ENCODE measurements at regions not wholly inside any gene's neighbourhood (a gene's known extent, or its start where the extent isn't known, plus 50 kb on each side); places are given as distances from the start of the nearest gene placed in this dataset.

DNA sequence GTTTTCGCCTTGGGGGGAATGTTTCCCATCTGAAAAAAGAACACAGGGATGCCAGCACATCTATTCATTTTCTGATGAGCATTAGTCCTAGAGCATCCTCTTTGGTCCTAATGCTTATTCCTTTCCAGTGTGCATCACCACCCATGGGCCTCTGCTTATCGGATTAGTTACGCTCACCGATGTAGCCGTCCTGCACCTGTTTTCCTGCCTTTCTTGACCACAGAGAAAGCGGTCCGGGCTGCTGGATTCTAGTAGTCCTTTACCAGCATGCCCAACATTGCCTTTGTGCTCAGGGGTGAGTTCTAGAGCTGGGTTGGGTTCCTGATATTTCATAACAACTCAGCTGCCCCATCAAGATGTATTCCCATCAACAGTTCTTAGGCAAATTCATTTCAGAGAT, 2084.5 kb upstream of the C9orf72 start:
- no peak for DNase-seq

DNA sequence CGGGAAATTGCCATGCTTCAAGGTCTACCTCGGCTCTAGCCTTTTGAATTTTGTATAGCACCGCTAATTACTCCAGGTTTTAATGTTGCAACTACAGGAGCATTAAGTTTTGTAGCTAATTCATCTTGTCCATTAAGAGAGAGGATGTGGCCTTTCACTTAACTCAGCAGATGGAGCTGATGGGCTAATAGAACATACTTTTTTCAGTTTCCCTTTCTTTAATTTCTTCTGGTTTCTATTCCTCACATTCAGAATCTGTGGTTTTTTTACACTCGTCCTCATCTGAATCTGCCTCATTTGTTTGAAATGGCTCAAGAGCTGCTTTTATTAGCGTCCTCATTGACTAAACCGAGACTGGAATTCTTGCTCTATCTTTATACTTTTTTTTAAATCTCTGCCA, 2085.7 kb upstream of the C9orf72 start:
- no peak for DNase-seq

DNA sequence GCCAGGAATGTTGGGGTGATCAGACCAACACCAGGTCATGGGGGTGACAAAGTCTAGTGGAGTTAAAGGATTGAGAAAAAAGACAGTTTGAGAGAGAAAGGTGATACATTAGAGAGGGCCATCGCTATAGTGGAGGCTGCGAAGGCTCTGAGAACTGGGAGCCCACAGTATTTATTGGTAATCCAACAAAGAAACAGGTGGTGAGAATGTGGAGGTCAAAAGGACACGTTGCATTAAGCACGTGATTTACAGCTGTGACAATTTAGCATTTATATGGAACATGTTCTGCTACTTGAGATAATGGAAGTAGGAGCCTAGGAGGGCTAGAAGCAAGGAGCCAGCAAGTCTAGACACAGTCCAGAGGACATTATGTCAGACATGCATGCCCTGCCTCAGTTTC, 2086.5 kb upstream of the C9orf72 start:
- no peak for DNase-seq

DNA sequence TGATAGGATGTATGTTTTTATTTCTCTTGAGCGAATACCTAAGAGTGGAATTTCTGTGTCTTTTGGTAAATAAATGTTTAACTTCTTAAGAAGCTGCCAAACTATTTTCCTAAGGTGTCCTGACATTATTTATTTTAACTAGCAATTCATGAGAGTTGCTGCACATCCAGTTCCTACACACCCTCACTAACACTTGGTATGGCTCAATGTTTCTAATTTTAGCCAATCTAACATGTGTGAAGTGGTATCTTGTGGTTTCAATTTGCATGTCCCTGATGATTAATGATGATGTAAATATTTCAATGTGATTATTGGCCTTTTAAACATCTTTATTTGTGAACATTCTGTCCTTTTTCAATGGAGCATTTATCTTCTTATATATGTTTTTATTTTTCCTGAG, 2095.5 kb upstream of the C9orf72 start:
- DNase-seq: no peak

DNA sequence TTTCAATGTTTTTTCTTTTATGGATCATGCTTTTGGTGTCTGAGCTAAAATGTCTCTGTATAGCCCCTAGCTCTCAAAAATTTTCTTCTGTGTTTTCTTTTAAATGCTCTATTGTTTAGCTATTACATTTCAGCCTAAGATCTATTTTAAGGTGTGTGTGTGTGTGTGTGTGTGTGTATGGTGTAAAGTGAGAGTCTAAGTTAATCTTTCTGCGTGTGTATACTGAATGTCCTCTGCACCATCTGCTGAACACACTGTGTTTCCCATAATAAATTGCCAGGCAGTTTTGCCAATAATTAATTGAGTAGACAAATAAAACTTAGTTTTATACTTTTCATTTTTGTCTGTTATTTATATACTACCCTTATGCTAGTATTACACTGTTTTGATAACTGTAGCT, 2096.3 kb upstream of the C9orf72 start:
- no peak for DNase-seq

DNA sequence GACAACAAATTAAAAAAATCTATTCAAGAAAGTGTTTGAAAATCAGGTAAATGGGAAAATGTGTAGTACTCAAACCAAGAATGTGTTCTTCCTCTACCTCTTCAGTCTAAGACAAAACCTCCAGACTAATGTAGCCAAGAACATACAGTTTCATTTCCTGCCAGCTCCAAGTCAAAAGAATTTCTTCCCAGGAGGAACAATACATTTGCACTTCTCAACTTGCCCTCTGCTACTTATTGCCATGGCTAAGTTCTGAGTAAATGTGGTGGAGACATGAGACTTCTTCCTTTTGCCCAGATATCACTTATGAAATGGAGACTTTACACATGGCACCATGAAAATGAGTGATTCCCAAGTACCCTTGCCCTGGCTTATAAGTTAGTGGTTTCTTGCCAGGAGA, 2112.2 kb upstream of the C9orf72 start:
- no peak for DNase-seq

DNA sequence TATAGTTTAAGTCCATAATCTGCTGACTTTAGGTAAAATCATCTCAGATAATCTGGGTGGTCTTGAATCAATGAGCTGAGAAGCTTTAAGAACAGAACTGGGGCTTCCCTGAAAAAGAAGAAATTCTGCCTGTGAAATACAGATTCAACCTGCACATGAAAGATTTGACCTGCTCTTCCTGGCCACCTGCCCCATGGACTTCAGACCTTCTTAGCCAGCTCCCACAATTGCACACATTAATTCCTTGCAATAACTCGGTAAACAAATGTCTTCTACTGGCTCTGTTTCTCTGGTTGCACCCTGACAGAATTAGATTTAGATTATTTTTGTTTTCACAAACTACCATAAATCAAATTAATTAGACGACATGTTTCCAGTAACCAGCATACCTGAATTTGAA, 2117.9 kb upstream of the C9orf72 start:
- no peak for DNase-seq

DNA sequence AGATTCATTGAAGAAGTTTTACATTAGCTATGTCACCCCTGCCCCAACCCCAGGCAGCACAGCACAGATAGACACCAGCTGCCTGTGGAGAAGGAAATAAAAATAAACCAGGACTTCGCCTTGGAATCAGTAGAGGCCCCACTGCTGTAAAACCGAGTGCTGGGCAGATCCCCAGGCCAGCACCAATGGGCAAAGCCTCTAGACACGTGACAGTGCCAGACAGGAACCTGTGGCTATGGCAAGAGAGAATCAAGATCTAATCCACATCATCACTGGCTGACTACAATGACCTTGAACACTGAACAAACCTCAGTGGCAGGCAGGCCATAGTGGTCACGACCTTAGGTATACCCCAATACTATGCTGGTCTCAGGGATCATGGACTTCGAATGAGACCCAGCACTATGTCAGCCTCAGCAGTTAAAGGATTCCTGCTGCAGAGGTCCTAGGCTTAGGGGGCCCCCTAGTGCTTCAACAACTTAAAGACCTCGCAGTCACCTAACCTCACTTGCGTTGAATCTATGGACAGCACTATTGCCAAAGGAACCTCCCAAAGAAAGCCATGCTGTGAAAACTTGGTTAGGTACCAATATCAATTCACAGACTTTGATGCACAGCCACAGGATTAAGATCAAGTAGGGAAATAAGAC, 2118.6 kb upstream of the C9orf72 start:
- DNase-seq: no peak

DNA sequence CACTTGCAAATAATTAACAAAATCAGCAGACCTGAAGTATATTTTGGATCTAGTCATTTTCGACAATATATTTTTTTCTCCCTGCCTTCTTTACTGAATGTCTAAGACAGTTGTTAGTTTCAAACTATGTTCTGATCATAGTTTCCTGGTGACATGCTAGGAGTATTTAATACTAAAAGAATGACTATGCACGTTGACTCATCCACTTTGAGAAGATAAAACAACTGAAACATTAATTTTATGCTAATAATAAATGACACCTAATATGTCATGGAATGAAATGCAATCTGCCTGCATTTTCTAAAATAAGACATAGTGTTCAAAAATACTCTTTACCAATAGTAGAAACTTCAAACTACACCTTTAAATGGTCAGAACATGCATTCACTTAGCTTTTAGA, 2123.7 kb upstream of the C9orf72 start:
- DNase-seq: no peak

DNA sequence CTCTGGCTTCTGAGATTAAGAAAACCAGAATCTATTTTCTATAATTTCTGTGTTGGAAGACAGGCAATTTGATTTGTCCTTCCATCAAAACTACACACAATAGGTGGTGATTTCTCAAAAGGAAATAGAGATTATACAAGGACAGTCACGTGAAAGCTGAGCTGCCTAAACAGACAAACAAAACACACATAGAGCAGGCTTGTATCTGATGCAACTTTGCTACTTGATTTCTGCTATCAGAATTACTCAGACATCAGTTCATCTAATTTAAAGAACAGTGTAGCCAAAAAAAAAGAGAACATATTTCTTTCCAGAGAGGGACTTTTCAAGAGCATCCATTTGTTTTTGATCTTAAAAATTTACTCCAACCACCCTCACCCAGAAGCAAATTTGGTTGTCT, 2128.3 kb upstream of the C9orf72 start:
- DNase-seq: no peak

DNA sequence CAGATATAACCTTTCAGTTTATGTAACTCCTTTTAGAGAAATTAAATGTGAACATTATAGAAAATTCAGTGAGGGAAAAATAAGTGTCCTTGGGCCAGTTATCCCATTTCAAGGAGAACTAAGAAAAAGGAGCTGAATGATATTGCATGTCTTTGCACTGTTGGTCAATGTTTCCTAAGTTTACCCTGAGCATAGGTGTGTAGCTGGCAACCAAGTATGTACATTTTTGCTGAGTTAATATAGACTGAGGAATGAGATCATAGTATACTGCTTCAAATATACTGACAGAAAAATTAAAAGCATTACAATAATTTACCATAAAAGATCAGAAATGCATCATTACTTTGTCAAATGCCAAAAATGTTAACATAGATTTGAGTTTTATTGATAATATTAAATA, 2128.7 kb upstream of the C9orf72 start:
- no peak for DNase-seq

DNA sequence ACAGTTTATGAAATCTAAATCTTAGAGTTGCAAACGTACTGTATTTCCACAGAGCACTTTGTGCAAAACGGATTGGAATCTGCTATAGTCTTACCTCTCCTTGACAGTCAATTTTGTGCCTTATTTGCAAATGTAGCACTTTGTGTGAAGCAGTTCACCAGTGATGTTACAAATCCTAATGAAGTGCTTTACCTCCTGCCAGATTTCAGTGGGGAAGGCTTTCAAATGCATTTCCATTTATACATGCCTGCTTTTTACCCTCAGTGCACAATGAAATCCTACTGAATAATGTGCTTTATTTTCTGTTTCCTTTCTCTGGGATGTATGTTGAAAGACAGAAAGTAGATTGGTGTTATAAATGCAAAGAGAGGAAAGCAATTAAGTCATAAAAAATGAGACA, 2141.6 kb upstream of the C9orf72 start:
- no peak for DNase-seq

DNA sequence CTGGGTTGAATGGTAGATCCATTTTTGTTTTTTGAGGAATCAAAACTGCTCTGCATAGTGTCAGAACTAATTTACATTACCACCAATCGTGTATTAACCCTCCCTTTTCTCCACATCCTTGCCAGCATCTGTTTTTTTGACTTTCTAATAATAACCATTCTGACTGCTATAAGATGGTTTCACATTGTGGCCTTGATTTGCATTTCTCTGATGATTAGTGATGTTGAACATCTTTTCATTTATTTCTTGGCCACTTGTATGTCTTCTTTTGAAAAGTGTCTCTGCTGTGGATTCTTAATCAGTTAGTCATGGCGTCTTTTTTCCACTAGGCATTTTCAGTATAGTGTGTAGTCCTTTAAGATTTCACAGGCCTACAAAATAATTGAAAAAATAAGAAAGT, 2144.3 kb upstream of the C9orf72 start:
- no peak for DNase-seq

DNA sequence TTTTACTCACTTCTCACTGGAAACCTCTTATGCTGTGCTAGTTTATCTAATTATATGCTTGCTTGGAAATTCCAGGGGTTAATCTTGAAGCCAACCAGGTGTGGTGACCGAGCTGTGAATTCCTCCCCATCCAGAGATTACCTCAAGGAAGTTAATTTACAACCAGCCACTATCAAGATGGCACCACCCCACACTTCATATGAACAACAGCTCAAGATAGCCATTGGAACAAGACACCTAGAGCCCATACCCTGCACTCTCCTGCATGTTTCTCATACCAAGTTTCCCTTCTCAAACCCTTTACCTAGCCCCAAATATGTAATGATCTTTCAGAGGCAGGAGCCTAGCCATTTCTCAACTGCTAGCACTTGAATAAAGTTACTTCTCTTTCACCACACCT, 2156.9 kb upstream of the C9orf72 start:
- no peak for DNase-seq

DNA sequence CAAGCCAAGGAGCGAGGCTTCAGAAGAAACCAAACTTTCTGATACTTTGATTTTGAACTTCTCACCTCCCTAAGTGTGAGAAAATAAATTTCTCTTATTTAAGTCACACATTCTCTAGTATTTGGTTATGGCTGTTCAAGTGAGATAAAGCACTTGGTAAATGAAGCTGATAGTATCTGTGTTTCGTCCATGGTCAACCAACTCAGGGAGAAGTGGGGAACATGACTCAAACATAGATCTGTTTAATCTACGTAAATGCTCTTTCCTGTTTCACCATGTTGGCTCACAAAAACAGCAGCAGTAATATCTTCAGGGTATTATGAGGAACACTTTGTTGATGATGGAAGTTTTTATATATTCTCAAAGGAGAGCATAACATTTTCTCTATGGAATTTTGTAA, 2167.2 kb upstream of the C9orf72 start:
- no peak for DNase-seq

DNA sequence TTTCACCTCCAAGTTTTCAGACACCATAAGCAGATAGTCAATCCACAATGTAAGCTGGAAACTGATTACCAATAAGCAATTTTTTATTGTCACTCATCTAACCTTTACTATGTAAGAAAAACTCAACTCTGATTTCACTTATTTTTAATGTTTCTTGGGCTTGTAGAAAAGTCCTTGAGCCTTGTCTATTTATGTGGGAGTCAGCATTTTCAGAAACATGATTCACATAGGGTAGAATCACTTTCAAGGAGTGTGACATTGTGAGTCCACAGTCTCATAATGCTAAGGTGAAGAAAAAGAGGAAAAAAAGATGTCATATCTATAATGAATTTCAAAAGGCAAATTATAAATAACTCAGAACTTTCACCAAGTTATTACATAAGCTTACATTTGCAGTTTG, 2167.9 kb upstream of the C9orf72 start:
- no peak for DNase-seq

DNA sequence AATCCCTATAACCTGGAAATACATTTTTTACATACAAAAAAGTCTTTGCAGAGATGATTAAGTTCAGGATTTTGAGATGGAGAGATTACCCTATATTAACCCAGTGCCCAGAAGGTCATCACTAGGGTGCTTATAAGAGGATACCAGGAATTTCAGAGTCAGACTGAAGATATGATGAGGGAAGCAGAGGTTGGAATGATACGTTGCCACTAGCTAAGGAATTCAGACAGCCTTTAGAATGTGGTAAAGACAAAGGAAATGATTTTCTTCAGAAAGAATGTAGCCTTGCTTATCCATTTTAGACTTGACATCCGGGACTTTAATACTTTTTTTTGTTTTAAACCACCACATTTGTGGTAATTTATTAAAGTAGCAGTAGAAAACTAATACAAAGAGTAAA, 2176.8 kb upstream of the C9orf72 start:
- no peak for DNase-seq

DNA sequence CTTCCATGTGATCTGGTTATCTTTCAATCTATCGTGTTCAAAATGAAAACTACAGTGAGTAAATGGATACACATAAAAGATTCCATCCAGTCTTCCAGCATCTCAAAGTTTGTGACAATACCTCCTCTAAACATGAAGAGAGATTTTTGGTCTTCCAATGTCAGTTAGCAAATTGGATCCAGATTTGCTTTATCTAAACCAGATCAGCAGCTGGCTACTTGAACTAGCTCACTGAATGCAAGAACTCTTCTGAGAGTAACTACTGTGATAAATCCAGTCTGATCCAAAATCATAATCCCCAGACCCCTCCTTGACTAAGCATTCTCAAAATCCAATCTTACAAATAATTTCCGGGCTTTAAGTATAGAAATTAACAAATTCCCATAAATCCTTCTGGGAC, 2177.9 kb upstream of the C9orf72 start:
- DNase-seq: no peak

DNA sequence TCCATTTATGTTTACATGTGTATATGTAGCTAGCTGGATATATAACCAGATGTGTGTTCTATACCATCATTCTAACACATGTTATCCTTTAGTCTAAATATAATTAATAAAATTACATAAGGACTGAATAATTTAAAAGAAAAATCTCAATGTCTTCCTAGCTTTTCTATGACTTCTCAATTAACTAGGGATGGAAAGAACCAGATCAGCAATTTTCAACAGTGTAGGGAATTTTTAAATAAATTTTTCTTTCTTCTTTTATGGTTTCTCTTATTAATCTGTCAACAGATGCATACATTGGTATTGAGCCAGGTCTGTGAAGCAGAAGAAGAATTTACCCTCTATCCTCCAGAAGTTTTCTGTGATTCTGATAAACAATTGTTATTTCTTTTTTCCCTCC, 2180.4 kb upstream of the C9orf72 start:
- no peak for DNase-seq

DNA sequence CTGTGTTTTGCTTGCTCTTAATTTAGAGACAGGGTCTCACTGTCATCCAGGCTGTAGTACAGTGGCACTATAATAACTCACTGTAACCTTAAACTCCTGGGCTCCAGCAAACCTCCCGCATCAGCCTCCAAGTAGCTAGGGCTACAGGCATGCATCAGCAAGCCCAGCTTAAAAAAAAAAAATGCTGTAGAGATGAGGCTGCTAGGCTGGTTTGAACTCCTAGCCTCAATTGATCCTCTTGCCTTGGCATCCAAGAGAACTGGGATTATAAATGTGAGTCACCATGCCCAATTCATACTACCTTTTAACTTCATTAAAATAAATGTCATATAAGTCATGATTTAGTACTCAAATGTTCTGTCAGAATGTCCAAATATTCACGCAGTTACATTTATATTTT, 2195.7 kb upstream of the C9orf72 start:
- DNase-seq: no peak

DNA sequence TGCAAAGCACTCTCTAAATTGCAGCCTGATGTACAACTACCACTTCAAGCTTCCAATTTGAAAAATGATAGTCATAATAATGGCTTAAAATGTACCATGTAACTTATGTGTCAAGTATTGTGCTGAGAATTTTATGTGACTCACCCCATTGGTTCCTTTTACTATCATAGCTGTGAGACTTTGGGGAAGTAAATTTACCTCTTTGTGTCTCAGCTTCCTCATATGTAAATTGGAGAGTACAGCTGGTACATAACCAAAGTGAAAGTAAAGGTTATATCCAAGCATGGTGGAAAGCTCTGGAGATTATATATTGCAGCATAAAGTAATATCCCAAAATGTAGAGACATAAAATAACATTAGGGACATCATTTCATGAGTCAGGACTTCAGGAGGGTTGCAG, 2200.4 kb upstream of the C9orf72 start:
- no peak for DNase-seq

DNA sequence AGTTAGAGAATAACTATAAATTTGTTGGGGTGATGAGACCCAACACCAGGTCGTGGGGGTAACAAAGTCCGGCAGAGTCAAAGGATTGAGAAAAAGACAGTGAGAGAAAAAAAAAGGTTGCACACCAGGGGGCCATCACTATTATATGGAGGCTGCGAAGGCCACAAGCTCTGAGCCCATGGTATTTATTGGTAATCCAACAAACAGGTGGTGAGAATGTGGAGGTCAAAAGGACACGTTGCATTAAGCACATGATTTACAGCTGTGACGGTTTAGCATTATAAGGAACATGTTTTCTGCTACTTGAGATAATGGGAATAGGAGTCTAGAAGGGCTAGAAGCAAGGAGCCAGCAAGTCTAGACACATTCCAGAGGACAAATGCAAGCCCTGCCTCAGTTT, 2202.2 kb upstream of the C9orf72 start:
- DNase-seq: no peak

DNA sequence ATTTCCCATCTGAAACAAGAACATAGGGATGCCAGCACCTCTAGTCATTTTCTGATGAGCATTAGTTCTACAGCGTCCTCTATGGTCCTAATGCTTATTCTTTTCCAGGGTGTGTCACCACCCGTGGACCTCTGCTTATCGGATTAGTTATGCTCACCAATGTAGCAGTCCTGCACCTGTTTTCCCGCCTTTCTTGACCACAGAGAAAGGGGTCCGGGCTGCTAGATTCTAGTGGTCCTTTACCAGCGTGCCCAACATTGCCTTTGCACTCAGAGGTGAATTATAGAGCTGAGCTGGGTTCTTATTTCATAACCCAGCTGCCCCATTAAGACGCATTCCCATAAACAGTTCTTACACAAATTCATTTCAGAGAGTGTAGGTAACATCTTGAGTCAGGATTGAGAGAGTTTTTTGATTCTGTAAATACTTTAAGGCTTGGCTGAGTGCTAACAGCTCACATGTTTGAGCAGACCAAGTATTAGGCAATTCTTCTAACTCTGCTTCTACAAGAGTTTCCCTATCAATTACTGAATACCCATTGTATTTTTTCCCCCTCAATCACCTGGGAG, 2205.1 kb upstream of the C9orf72 start:
- DNase-seq: no peak

DNA sequence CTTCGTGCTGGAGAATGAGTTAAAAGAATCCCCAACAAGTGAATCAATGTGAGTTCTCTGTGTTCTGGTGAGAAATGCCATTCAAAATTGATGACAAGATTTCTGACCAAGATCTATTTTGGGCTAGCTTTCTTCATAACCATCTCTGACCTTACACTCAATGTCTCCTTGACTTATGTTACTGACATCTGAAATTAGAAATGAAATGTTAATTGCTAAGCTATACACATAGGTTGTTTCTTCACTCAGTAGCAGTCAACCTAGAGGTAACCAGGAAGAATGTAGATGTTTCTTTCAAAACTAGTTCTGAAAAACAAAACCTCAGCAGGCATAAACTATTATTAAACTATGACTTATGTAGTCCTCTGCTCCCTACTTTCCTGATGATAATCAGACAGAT, 2220.7 kb upstream of the C9orf72 start:
- no peak for DNase-seq

DNA sequence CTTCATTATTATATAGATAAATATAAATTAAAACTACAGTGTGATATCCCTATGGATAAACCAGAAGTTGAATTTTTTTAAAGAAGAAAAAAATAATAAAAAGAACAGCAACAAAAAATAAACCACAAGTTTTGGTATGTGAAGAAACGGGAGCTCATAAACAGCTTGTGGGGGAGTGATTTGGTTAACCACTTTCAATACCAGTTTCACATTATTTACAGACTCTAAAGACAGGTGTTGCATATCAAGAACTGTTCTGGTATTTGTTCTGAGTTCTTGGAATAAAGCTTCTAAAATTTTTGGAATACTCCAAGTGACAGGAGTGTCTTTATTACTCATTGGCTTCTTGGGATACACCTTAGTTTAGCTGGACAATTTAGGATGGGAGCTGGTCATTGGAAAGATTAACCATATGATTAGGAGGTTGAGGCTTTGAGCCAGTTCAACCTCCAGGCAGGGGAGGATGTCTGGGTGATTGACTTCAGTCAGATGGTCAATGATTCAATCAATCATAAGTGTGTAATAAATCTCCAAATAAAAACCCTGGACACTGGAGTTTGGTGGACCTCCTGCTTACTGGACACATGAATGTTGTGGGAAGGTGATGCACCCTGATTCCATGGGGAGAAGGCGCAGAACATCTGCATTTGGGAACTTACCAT, 2223.1 kb upstream of the C9orf72 start:
- no peak for DNase-seq
